ENCODE measurements at regions not wholly inside any gene's neighbourhood (a gene's known extent, or its start where the extent isn't known, plus 50 kb on each side); places are given as distances from the start of the nearest gene placed in this dataset.

- no peaks in the 10 kb centered on the region for H3K36me3 ChIP-seq
- TF ChIP-seq EP300 (IDR thresholded peaks at IDR 0.05) = no peak
- TF ChIP-seq CTCF (IDR thresholded peaks at IDR 0.05) = no peak
- TF ChIP-seq POLR2A (IDR thresholded peaks at IDR 0.05) = no peak
- no peak for TF ChIP-seq POLR2AphosphoS5 (IDR thresholded peaks at IDR 0.05)
- no peak overlapping the region for H3K27ac ChIP-seq
- DNase-seq = no peak
- WGBS, 2 donors = 86 to 92% methylated on average over 1 of the region's 1 CpG
- no peak overlapping the region for H3K4me3 ChIP-seq
- H3K9me3 ChIP-seq = no peaks in the 10 kb centered on the region
- no peaks in the 10 kb centered on the region for H3K4me1 ChIP-seq
- H3K27me3 ChIP-seq = no peaks in the 10 kb centered on the region
- intact Hi-C loops (cut with DNase I) = no loop called here
These were observed 371.9 kb downstream of the TTLL7 start for GRCh38 chr1:83627045-83627444.

- intact Hi-C loops (cut with DNase I) = no loop called here
- 27 to 36% methylated on average over 1 of the region's 1 CpG for WGBS, 2 donors
These were observed 372.3 kb downstream of the TTLL7 start for GRCh38 chr1:83626603-83627002.

GRCh38 chr1:83625646-83626045 is 373.3 kb downstream of the TTLL7 start:
- 92 to 94% methylated on average over 3 of the region's 3 CpGs for WGBS, 2 donors
- H3K27ac ChIP-seq = no peak overlapping the region
- intact Hi-C loops (cut with DNase I) = no loop called here
- no peaks in the 10 kb centered on the region for H3K9me3 ChIP-seq
- DNase-seq = no peak
- no peaks in the 10 kb centered on the region for H3K36me3 ChIP-seq
- H3K4me3 ChIP-seq = no peak overlapping the region
- TF ChIP-seq CTCF (IDR thresholded peaks at IDR 0.05) (no peak), POLR2A (IDR thresholded peaks at IDR 0.05) (no peak), EP300 (IDR thresholded peaks at IDR 0.05) (no peak), POLR2AphosphoS5 (IDR thresholded peaks at IDR 0.05) (no peak)
- H3K4me1 ChIP-seq = no peaks in the 10 kb centered on the region
- no peaks in the 10 kb centered on the region for H3K27me3 ChIP-seq

More at GRCh38 chr1:83626603-83627002, 372.3 kb downstream of the TTLL7 start:
- H3K9me3 ChIP-seq = no peaks in the 10 kb centered on the region
- TF ChIP-seq POLR2A (IDR thresholded peaks at IDR 0.05) (no peak), CTCF (IDR thresholded peaks at IDR 0.05) (no peak), POLR2AphosphoS5 (IDR thresholded peaks at IDR 0.05) (no peak), EP300 (IDR thresholded peaks at IDR 0.05) (no peak)
- H3K36me3 ChIP-seq = no peaks in the 10 kb centered on the region
- H3K27ac ChIP-seq = no peak overlapping the region
- no peak overlapping the region for H3K4me3 ChIP-seq
- no peaks in the 10 kb centered on the region for H3K4me1 ChIP-seq
- DNase-seq = no peak
- no peaks in the 10 kb centered on the region for H3K27me3 ChIP-seq

GRCh38 chr1:83620016-83620415 is 378.9 kb downstream of the TTLL7 start:
- DNase-seq = no peak
- no peaks in the 10 kb centered on the region for H3K9me3 ChIP-seq
- no peaks in the 10 kb centered on the region for H3K27me3 ChIP-seq
- no peak overlapping the region for H3K4me3 ChIP-seq
- 87 to 93% methylated on average over 4 of the region's 4 CpGs for WGBS, 2 donors
- no peak for TF ChIP-seq CTCF (IDR thresholded peaks at IDR 0.05)
- no peak for TF ChIP-seq POLR2A (IDR thresholded peaks at IDR 0.05)
- no peak for TF ChIP-seq POLR2AphosphoS5 (IDR thresholded peaks at IDR 0.05)
- no peak for TF ChIP-seq EP300 (IDR thresholded peaks at IDR 0.05)
- H3K27ac ChIP-seq = no peak overlapping the region
- peaks cover 0 to 18% (median 16%) of the 10 kb centered on the region in 4 donors for H3K4me1 ChIP-seq
- intact Hi-C loops (cut with DNase I) = no loop called here
- no peaks in the 10 kb centered on the region for H3K36me3 ChIP-seq

GRCh38 chr1:83619170-83619896 is 379.6 kb downstream of the TTLL7 start:
- no peak overlapping the region for H3K4me3 ChIP-seq
- WGBS, 2 donors = 25 to 56% methylated on average over 2 of the region's 2 CpGs
- no peaks in the 10 kb centered on the region for H3K9me3 ChIP-seq

More at GRCh38 chr1:83619170-83619896, 379.6 kb downstream of the TTLL7 start:
- Histone ChIP-seq H3K27ac (no peak overlapping the region), H3K36me3 (no peaks in the 10 kb centered on the region), H3K27me3 (no peaks in the 10 kb centered on the region), H3K4me1 (peaks cover 0 to 18% (median 16%) of the 10 kb centered on the region in 4 donors)
- TF ChIP-seq EP300 (IDR thresholded peaks at IDR 0.05) (no peak), CTCF (IDR thresholded peaks at IDR 0.05) (no peak), POLR2A (IDR thresholded peaks at IDR 0.05) (no peak), POLR2AphosphoS5 (IDR thresholded peaks at IDR 0.05) (no peak)
- intact Hi-C loops (cut with DNase I) = no loop called here
- DNase-seq = no peak
